Stomach (tissue), 4 donors: ENCODE measurements at regions not wholly inside any gene's neighbourhood (a gene's known extent, or its start where the extent isn't known, plus 50 kb on each side); places are given as distances from the start of the nearest gene placed in this dataset.

ENCODE experiments used
- CTCF ChIP-seq, 7 experiments: fragments of 450-650 bp in 4 of 7; fragments of 200-600 bp in 3 of 7; sonication (generic) in 3 of 7; IDR thresholded peaks; one replicate each; pipeline ENCODE4 v1.5.1; 2016 to 2019; ENCODE audit warnings: antibody characterized with exemption in 7 of 7, control low read depth in 2 of 7, mild to moderate bottlenecking in 1 of 7
- EP300 ChIP-seq: sonication (generic); formaldehyde crosslinking; IDR thresholded peaks from one replicate; pipeline ENCODE4 v1.6.1; 2017; ENCODE audit warnings: antibody characterized with exemption
- POLR2A ChIP-seq, 4 donors: fragments of 450-650 bp; IDR thresholded peaks; one replicate each; pipeline ENCODE4 v1.6.1; 2016; ENCODE audit warnings: antibody characterized with exemption in 4 of 4, control low read depth in 2 of 4, mild to moderate bottlenecking in 1 of 4, moderate library complexity in 1 of 4
- POLR2AphosphoS5 ChIP-seq, 3 donors: sonication (generic); formaldehyde crosslinking; IDR thresholded peaks; one replicate each; pipeline ENCODE4 v1.6.1; 2016; ENCODE audit warnings: antibody characterized with exemption in 3 of 3

- TF ChIP-seq POLR2AphosphoS5 (IDR thresholded peaks at IDR 0.05) (no peak), CTCF (IDR thresholded peaks at IDR 0.05) (no peak), POLR2A (IDR thresholded peaks at IDR 0.05) (no peak), EP300 (no peak)
Observed at GRCh38 chr5:126686451-126687126, 85.8 kb downstream of the PHAX start.
